GM13976 (cell line): ENCODE measurements at regions not wholly inside any gene's neighbourhood (a gene's known extent, or its start where the extent isn't known, plus 50 kb on each side); places are given as distances from the start of the nearest gene placed in this dataset.

Source experiments
- DNase-seq: peaks from one replicate; pipeline ENCODE4 v3.0.0; 2012; ENCODE audit warnings: low spot score
- CTCF ChIP-seq: IDR thresholded peaks from 2 replicates; pipeline ENCODE4 v1.5.1; 2012; ENCODE audit warnings: borderline replicate concordance, mild to moderate bottlenecking; ENCODE audit not compliant: insufficient read depth; ENCODE audit errors: extremely low read depth, missing control alignments, control extremely low read depth
- in situ Hi-C: fragments of 300-500 bp; cut with MboI; formaldehyde crosslinking; loops from one replicate; pipeline ENCODE4 v1.12.0; 2022; ENCODE audit warnings: low sequenced_read_pairs, mixed read lengths, inconsistent platforms; ENCODE audit not compliant: unreplicated experiment

DNA sequence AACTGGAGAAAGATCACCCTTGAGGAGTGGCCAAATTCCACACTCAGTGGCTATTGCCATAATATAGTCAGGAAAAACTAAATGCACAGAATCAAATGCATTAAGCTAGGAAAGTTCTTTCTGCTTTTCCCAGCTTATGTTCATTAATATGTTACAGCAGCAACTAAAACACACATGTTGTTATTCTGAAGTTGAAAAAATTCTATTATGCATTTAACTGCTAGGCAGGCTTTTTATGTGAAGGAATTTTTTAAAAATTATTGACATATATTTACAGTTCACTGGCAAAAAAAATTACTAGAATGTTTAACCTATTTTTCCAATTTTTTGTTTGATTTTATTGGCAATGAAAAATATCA, 135.2 kb upstream of the IL12A start:
- no peak for DNase-seq
- in situ Hi-C loops, result no loop called here
- TF ChIP-seq CTCF, result no peak

- no peak for DNase-seq
- TF ChIP-seq CTCF, result no peak
- in situ Hi-C loops, result no loop called here
Observed at GRCh38 chr3:159854500-159855124, 134.0 kb upstream of the IL12A start.

GRCh38 chr3:159855599-159856346, 132.9 kb upstream of the IL12A start:
- in situ Hi-C loops, result no loop called here
- TF ChIP-seq CTCF, result no peak
- DNase-seq, result no peak

GRCh38 chr3:159856590-159857104, 132.0 kb upstream of the IL12A start:
- DNase-seq, result no peak
- in situ Hi-C loops, result no loop called here

DNA sequence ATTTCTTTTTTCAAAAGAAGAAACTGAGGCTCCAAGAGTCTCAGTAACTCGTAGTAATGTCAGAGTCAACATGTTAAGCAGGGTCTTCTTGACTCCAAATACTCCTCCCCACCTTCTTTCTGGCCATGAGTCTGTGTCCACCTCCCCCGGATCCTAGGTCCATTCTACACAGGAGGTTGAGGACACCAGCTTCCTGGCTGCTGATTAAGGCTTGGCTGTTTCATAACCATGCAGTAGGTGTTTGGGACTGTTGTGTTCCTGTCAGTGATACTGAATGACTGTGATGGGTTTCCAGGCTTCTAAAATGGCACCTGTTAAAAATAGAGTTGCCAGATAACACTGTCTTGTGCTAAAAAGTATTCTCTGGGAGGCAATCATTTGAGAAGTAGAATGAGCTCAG, 130.8 kb upstream of the IL12A start:
- no peak for DNase-seq
- no peak for TF ChIP-seq CTCF

More at GRCh38 chr3:159856590-159857104, 132.0 kb upstream of the IL12A start:
- no peak for TF ChIP-seq CTCF

GRCh38 chr3:159858650-159859049, 130.0 kb upstream of the IL12A start:
- TF ChIP-seq CTCF, result no peak
- no peak for DNase-seq
- in situ Hi-C loops, result no loop called here

More for the DNA sequence above, 130.8 kb upstream of the IL12A start:
- in situ Hi-C loops, result no loop called here

DNA sequence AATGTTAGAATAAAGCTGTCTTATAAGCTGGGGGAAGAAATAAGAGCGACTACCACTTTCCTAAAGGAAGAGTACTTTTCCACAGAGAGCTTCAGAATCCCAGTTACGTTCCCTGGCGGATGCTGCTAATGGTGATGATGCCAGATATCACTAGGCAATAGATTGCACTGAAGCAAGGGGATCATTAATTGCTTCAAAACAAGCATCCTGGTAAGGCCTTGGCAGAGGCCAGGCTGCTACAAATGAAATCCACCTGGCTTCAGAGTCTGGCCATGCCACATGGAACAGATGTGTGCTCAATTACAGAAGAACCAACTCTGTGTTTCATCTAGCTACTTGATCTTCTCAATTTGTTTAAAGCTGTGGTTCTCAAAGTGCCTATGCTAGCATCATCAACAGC, 129.2 kb upstream of the IL12A start:
- no peak for TF ChIP-seq CTCF
- in situ Hi-C loops, result no loop called here
- DNase-seq, result no peak
